NB4 (cell line): ENCODE measurements at regions not wholly inside any gene's neighbourhood (a gene's known extent, or its start where the extent isn't known, plus 50 kb on each side); places are given as distances from the start of the nearest gene placed in this dataset.

Experiments
- DNase-seq: peaks from one replicate; pipeline ENCODE4 v3.0.0; 2010; ENCODE audit warnings: low read depth
- H3K4me3 ChIP-seq: one replicate; pipeline ENCODE4 v1.5.1; 2011; ENCODE audit warnings: mild to moderate bottlenecking, low read depth, low read length, moderate library complexity
- MAX ChIP-seq: IDR thresholded peaks from 2 replicates; pipeline ENCODE4 v1.6.1; 2011; ENCODE audit warnings: low read depth, low read length
- MYC ChIP-seq: IDR thresholded peaks from 2 replicates; pipeline ENCODE4 v1.6.1; 2011; ENCODE audit warnings: low read depth, low read length
- POLR2A ChIP-seq: IDR thresholded peaks from 2 replicates; pipeline ENCODE4 v1.6.1; 2011; ENCODE audit warnings: mild to moderate bottlenecking; ENCODE audit not compliant: insufficient read length; ENCODE audit errors: extremely low read depth
- TF ChIP-seq, protein P1 (sequence below): IDR thresholded peaks from one replicate; pipeline ENCODE4 v1.5.1; 2012; ENCODE audit warnings: low read depth, low read length

DNA sequence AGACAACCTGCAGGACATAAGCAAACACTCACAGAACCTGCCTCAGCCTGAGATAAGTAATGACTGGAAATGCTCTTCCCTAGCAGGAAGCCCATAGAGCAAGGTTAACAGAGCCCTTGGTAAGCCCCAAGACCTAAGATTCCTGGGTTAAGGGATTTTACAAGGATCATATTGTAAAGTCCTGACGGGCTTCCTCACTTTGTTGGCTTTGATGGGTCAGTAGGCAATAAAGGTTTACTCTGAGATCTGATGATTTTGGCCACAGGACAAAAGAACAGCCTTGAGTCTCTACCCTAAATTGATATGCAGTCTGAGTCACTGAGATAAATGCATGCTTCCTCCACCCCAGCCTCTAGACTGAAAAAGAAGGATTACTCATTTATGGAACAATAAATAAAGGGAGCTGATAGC lies 270.8 kb downstream of the HTR7 start:
- TF ChIP-seq POLR2A (no peak), MYC (no peak), MAX (no peak)
- TF ChIP-seq, protein P1, sequence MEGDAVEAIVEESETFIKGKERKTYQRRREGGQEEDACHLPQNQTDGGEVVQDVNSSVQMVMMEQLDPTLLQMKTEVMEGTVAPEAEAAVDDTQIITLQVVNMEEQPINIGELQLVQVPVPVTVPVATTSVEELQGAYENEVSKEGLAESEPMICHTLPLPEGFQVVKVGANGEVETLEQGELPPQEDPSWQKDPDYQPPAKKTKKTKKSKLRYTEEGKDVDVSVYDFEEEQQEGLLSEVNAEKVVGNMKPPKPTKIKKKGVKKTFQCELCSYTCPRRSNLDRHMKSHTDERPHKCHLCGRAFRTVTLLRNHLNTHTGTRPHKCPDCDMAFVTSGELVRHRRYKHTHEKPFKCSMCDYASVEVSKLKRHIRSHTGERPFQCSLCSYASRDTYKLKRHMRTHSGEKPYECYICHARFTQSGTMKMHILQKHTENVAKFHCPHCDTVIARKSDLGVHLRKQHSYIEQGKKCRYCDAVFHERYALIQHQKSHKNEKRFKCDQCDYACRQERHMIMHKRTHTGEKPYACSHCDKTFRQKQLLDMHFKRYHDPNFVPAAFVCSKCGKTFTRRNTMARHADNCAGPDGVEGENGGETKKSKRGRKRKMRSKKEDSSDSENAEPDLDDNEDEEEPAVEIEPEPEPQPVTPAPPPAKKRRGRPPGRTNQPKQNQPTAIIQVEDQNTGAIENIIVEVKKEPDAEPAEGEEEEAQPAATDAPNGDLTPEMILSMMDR: no peak
- DNase-seq: no peak
- no peak overlapping the region for H3K4me3 ChIP-seq

GRCh38 chr10:90587561-90587960 lies 270.3 kb downstream of the HTR7 start:
- no peak overlapping the region for H3K4me3 ChIP-seq
- TF ChIP-seq POLR2A (no peak), MYC (no peak), MAX (no peak)
- TF ChIP-seq, protein P1: no peak
- DNase-seq: no peak

GRCh38 chr10:90588222-90588621 lies 269.6 kb downstream of the HTR7 start:
- TF ChIP-seq, protein P1: no peak
- no peak for TF ChIP-seq MYC
- TF ChIP-seq POLR2A: no peak
- TF ChIP-seq MAX: no peak
- DNase-seq: no peak
- no peak overlapping the region for H3K4me3 ChIP-seq

DNA sequence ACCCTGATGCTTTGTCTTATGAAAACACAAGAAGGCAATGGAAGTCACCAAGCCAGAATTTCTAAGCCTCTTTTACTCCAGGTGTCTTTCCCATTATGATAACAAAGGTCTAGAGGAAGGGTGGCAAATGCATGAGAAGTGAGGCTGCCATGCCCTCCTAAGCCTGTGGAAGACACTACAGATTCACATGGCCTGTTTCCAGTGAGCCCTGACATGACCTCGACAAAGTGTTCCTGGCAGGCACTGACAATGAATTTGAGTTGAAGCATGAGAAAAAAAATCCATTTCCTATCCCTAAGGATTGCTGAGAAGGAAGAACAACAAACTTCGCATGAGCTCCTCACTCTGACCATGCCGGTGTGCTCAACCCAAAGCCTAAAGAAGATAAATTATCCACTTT lies 268.0 kb downstream of the HTR7 start:
- TF ChIP-seq MYC (no peak), MAX (no peak), POLR2A (no peak)
- TF ChIP-seq, protein P1: no peak
- DNase-seq: no peak
- no peak overlapping the region for H3K4me3 ChIP-seq

GRCh38 chr10:90591629-90592028 lies 266.2 kb downstream of the HTR7 start:
- no peak for TF ChIP-seq POLR2A
- no peak for DNase-seq
- no peak overlapping the region for H3K4me3 ChIP-seq

DNA sequence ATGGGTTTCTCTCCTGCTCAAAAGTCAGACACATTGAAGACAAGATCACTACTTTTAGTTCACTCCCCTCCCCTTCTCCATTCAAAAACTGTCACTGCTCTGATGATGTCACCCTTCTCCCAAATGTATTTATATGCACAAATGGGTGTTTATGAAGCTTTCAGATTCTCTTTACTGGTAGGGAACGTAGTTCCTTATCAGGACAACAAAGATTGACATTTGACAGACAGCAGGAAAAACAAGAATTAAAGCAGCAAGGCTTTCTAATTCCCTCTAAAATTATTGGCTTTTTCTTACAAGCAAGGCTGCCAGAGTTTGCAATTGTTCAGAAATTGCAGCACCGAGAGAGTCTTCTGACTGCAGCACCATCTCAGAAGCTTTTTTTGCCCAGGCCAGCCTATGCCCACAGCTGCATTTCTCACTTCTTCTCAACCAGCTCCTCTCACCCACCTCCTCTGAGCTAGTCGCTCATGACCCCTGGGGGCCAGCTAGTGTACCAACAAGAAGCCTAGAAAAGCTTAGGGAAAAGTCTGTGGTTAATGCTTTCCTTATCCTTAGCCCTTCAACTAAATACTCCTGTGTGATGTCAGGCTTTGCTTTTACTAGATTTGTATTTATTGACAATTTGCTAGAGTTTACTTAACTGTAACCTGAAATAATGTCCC lies 265.1 kb downstream of the HTR7 start:
- no peak overlapping the region for H3K4me3 ChIP-seq
- no peak for TF ChIP-seq MAX
- TF ChIP-seq MYC: no peak
- TF ChIP-seq, protein P1: peak; percentile 43
- TF ChIP-seq POLR2A: no peak
- DNase-seq: peak; percentile 55
